Amygdala (tissue), 56 donors: ENCODE measurements at regions not wholly inside any gene's neighbourhood (a gene's known extent, or its start where the extent isn't known, plus 50 kb on each side); places are given as distances from the start of the nearest gene placed in this dataset.

Experiments used
- DNase-seq, 56 donors: peaks; one replicate each; lab custom pipeline; 2025; lab: John Stamatoyannopoulos, UW

DNA sequence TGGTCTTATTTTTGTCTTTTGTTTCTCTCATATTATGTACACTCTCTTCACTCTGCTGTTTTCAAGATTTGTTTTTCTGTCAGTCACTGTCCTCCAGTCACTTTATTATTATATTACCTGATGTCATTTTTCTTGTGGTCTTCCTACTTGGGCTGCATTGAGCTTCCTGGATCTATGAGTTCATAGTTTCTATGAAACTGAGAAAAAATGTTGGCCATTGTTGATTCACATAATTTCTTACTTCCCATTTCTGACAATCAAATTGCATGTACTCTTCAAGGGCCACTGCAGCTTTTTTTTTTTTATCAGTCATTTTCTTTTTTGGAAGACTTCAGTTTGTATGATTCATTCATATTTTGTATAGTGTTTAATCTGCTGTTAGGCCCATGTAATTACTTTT, 1180.6 kb upstream of the GBE1 start:
- no peak for DNase-seq

DNA sequence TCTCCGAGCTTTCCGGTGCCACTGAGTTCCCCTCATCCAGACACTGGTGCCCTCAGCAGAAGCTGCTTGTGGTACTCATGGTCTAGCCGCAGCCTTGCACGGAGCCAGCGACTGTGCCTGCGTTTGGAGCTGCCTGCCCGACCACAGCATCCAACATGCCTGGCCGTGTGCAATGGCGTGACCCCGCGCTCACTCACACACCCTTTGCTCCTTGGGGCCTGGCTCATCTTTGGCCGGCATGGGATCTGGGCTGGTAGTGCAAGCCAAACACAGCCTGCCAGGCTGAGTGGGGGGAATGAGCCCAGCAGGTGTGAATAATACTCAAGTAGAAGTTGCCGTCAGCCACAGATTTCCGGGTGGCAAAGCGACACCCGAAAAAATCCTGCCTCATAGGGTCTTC, 1178.7 kb upstream of the GBE1 start:
- no peak for DNase-seq

DNA sequence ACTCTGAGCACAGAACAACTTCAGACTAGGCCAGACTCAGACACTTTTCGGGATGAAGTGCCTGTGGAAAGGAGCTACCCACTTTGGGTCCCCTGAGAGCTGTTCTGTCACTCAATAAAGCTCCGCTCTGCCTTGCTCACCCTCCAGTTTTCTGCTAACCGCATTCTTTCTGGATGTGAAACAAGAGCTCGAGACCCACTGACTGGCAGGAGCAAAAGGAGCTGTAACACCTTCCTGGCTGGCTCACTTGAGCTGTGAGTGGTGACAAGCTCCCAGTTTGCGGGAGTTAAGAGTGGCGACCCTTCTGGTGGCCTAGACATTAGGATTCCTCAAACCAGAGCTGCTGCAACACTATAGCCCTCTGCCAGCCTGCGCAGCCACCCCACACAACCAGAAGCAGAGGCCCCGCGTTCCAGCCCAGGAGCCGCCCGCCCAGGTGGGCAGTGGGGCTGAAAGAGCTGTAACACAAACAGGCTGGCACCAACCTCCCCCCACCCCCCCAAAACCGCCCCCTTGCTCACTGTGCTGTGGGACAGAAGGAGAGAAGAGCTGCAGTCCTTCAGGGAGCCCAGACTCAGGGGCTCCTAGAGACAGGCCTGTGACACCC, 1178.1 kb upstream of the GBE1 start:
- no peak for DNase-seq

DNA sequence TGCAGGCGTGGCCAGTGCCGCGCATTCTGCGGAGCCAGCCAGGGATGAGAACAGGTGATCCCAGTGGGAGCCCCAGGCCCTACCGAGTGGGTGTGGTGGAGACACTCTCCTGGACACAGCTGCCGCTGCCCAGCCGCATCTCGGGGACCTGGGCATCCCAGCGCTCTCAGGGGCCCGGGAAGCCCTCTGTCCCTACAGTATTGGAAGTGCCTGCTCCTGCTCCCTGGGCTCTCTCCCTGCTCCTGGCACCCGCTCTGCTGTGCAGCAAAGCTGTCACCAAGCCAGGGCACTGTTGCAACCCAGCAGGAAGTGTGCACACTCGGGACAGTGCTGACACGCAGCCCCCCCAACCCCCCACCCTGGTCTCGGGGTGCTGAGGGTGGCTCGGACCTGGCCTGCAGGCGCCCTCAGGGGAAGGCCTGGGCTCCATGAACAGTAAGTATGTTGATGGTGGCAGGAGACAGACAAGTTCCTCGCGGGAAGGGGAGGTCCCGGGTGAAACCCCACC, 1177.4 kb upstream of the GBE1 start:
- no peak for DNase-seq

DNA sequence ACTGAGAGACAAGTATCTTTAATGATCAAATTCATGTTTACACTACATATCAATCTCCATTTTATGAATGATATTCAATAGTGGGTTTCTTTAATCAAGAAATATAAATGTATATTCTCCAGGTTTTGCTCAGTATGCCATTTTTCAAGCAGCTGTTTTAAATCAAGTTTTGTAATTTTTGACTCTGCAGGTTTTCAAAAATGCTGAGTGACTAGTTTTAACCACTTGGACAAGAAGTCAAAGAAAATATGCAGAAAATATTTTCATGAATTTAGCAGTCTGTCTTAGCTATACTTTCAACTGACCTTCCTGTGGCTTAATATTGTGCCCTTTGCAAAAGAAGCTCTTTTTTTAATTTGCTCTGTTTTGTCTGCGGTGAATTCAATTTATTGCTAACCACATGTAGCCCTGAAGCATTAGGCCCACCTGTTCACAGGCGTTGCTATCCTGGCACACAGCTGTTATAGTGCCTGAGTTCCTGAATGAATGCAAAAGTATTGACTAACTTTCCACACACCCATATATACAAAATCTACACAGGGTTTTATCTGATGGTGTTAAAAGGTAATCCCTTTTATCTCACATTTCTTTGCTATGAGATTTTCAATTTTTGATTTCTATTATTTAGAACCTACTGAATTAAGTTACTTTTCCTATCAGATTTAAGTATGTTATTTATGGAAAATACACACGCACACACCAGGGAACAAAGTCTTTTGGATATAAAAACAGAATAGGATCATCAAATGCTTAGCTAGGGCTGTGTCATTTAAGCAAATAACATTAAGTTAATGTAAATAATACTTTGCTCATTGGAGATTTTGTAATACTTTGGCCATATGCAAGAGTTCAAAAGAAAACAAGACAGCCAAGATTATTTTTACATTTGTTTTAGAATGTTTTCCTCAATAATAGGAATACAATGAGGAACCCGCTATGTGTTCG, 1166.1 kb upstream of the GBE1 start:
- no peak for DNase-seq

DNA sequence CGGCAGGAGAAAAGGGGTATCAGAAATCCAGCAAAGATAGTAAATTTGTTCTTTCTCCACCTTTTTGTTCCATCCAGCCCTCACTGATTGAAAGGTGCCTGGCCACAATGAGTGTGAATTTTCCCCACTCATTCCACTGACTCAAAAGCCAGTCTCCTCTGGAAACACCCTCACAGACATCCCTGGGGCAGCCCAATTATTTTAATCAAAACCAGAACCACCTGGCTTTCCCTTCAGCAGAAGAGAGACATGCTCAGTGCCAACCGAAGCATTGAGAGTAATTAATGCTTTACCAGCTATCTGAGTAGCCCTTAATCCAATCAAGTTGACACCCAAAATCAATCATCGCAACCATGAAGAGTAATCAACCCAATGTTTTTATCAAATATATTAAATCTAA, 1129.6 kb upstream of the GBE1 start:
- no peak for DNase-seq

DNA sequence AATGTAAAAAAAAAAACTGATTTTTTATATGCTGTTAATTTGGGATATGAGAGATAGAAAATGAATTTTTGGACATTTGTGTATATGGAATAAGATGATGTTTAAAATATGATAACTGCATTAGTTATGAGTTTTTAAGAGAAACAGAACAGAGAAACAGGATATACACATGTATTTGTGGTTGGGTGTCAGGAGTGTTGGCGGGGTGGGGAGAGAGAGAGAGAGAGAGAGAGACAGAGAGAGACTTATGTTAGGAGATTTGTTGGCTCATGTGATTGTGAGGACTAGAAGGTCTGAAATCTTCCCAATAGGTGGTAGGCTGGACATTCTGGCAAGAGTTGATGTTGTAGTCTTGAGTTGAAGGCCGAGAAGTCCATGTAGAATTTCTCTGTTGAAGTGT, 1121.6 kb upstream of the GBE1 start:
- DNase-seq, result no peak

DNA sequence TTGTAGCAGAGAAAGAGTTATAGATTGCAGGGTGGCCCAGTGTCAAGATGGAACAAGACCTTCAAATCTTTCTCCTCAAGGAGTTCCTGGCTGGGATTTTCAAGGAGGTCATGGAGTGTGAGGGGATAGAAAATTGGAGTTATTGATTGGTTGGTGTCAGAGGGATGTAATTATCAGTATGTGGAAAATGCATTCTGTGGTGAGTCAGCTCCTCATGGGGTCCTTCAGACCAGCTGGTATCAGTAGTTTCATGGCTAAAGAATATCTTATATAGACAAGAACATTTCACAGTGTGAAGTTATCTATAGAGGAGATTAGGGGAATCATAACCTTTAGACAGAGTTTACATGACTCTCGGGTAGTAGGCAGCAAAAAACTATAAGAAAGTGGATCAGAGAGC, 1114.0 kb upstream of the GBE1 start:
- DNase-seq, result no peak

DNA sequence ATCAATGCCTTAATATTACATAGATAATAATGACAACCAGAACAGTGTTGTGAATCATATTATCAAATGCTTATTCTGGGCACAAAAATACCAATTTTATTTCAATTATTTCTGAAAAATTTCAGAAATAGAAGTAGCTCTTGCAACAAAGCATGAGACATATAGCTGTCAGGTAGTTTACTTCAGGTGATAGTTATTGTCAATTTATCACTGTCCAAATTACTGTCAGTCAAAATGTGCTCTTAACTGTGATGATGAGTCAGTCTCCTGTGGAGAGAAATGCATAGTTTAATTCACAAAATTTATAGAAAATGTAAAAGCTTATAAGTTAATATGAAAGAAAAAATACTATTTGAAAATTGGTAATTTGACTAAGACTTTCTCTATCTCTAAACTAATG, 1078.4 kb upstream of the GBE1 start:
- no peak for DNase-seq

DNA sequence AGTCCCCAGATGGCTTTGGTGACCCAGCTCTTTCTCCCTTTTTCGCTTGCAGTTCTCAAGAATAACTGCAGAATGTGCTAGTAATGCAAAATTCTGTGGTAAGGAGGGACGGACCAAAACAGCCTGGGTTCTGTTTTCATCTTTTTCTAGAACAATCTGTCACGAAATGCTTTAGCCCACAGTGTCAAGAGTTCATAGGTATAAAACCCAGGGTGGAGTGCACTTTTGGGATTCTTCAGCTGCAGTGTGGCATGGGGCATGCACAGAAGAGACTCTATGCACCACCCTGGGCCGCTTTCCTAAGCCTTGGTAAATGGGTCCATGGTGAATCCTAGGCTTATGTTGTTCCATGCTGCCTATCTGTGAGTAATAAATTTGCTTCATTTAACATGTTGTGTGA, 1072.7 kb upstream of the GBE1 start:
- DNase-seq, result no peak

DNA sequence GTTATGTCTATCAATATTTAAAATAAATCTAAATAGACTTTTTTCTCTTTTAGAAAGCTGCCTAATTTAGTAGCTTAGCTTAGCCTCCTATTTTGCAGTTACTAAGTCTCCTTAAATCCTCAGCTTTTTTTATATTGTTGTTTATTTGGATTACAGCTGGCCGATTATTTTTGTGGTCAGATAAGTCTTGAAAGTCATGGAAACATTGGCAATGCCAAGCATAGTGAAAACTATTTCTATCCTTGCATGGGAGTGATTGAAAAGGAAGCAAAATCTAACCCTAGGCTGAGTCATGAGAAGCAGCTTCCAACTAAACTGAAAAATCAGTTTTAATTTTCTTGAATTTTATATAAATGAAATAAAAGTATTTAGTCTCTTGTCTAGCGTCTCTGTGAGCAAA, 1063.0 kb upstream of the GBE1 start:
- DNase-seq, result no peak

DNA sequence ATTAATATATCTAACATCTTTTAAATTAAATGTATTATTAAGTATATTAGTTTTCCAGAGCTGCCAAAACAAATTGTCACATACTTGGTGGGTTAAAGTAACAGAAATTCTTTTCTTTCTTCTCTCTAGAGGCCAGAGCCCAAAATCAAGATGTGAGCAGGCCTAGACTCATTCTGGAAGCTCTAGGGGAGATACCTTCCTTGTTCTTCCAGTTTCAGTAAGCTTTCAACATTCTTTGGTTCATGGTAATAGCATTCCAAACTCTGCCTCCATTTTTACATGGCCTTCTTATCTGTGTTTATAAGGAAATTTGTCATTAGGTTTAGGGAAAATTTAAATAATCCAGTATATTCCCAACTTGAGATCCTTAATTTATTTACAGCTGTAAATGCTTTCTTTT, 1054.6 kb upstream of the GBE1 start:
- DNase-seq, result no peak

DNA sequence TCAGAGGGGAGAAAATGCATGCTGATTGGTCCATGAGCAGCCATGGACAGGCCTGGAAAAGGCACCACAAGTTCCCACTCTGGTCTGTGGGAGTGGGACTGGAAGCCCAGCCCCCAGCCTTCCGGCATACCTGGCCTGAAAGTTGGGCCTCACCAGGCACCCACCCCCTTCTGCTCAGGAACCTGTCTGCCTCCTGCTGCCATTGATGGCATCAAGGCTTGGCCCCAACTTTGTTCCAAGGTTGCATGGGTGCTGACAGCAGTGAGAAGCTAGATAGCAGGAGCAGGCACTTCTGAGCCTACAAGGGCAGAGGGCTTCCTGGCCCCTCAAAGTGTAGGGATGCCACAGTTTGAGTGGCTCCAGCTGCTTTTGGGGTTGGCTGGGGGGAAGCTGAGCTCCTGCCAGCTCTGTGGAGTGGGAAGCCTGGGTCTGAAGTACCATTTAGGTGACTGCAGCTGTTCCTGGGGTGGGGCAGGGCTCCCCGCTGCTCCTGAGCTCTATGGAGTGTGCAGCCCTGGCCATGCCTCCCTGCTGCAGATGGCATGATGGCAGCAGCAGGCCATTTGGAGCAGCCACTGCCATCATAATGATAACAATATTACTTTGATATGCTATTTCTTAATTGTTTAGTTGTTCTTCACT, 1054.1 kb upstream of the GBE1 start:
- DNase-seq, result no peak

DNA sequence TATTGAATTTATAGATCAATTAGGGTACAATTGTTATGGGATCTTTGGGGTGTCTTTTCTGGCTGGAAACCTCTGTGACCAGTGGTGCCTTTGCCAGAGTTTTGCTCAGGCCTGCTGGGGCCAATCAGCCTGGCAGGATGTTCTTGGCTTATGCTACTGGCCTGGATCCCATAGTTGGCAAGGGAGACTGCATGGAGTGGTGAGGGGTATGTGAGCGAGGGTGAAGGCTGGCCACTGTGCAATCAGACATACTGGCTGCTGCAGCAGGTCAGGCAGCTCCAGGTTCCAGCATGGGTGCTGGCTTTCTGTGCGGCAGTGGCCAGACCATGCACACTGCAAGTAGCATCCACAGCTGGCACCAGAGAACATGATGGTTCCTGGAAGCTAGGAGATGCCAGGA, 1053.2 kb upstream of the GBE1 start:
- DNase-seq, result no peak

DNA sequence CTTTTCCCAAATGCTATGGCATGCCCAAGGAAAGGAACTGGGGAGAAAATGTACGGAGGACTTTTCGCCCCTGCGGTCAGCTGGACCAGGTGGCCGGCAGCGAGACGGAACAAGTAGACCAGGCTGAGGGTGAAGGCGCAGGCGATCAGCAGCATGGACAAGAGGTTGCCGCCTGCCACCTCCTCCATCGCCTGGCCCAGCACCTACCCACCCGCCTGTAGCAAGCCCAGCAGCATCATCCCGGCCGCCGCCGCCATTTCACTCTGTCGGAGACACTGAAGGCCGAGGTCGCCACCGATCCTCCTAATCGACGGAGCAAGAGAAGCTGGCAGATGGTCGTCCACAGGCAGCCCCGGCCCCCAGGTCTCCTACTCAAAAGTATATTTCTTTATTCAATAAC, 1046.3 kb upstream of the GBE1 start:
- no peak for DNase-seq

DNA sequence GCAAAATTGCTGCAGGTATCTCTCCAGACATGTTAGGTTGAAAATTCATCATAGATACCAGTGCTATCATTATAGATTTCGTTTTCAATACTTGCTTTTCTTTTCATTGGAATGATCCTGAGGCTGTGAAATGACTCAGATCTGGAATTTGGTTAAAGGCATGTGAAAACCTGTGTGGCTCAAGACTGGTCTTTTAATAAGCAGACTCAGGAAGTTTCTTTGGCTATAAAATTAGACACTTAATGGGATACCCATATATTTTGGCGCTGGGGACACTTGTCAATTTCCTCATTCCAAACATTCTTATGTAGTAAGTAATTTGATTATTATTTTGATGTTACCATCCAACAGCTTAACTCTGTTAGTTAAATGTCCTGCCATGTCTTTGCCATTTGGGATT, 1041.1 kb upstream of the GBE1 start:
- no peak for DNase-seq

DNA sequence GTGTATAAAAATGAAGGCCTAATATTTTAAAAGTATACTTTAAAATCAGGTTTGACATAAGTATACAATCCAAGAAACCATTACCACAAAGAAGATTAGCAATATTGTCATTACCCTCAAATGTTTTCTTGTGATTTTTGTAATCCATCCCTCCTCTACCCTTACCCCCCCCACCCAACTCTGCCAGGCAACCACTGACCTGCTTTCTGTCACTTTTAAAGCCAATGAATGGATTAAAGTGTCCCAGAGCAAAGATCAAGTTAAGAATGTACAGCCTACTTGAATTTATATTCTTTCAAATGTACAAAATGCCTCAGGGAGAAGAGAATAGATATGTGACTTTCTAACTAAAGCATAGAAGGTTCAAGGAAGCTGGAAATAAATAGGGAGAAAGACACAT, 1038.8 kb upstream of the GBE1 start:
- DNase-seq, result no peak

DNA sequence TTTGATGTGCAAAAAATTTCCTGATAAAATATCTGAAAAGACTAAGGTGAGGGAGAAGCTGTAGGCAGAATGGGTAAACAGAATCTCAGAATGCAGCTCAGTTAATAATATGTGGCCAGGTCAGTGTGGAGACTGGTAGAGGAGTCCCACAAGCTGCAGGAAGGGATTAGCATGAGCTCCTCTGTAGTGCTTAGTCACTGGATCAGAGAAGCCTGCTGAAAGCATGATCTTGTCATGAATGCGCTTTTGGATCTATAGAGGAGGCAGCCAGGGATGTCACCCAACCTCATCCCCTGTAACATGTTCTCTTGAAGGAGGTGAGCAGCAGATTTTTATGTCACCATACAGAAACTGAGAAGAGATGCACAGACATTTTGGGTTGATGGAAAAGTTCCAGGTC, 1035.3 kb upstream of the GBE1 start:
- DNase-seq, result no peak

DNA sequence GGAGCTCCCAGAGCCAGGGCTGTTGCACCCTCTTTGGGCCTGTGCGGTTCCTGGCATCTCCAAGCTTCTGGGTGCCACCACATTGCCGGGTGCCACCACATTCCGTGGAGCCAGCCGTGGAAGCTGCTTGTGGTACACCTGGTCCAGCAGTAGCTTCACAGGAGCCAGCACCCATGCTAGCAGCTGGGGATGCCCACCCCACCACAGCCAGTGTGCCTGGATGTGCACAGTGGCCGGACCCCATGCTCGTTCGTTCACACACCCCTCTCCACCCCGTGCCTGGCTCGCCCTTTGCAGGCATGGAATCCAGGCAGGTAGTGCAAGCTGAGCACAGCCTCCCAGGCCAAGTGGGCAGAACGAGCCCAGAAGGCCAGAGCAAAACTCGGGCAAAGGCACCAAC, 1029.8 kb upstream of the GBE1 start:
- no peak for DNase-seq

DNA sequence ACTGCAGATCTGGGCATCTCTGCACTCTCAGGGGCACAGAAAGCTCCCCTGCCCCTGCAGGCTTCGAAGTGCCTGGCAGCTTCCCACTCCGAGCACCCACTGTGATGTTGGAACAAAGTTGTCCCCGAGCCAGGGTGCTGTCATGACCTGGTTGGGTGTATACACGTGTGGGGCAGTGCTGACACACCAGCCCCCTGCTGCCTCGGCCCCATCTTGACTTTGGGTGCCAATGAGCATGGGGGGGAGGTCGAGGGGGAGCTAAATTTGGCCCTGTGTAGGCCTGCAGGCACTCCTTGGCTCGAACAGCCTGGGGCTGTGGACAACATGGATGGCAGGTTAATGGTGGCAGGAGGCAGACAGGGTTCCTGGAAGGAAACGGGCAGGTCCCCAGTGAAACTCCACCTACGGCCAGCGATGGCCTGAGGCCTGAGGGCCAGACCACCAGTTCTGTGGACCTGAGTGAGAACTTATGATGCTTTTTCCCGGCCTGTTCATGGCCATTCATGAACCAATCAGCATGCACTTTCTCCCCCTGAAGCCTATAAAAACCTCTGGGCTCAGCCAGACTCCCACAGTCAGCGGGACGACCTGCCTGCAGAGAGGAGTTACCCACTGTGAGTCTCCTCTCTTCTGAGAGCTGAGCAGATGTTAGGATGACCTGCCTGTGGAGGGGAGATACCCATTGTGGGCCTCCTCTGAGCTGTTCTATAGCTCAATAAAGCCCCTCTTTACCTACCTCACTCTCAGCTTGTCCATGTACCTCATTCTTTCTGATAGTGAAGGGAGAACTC, 1029.1 kb upstream of the GBE1 start:
- no peak for DNase-seq

DNA sequence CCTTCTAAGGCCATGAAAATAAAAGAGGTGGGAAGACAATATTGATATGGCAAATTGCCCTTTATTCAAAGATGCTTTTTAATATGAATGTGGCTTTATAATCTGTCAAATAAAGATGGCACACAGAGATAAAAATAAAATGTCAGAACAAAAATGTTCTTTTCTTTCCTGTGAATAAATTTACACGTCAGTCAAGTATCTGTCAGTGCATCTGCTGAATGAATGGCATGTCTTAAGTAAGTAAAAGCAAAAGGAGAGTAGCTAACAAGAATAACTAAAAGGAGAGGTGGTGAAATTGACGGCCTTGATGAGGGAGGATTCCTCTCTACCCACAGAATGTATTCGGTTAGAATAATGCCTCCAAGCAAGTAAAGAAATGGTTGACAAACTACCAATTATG, 1021.7 kb upstream of the GBE1 start:
- DNase-seq, result no peak
